AG04449 (cell line): ENCODE measurements at regions not wholly inside any gene's neighbourhood (a gene's known extent, or its start where the extent isn't known, plus 50 kb on each side); places are given as distances from the start of the nearest gene placed in this dataset.

Source experiments
- CTCF ChIA-PET: fragments of 350-600 bp; formaldehyde crosslinking; extraction: SDS; loops from one replicate; lab custom pipeline; 2021; ENCODE audit warnings: antibody characterized with exemption; lab: Yijun Ruan, JAX
- POLR2A ChIA-PET: fragments of 400-600, 350-600 bp; formaldehyde crosslinking; extraction: SDS; loops from one replicate; lab custom pipeline; 2020; ENCODE audit warnings: antibody characterized with exemption, inconsistent platforms; lab: Yijun Ruan, JAX
- DNase-seq: peaks from one replicate; pipeline ENCODE4 v3.0.0-alpha.2; 2010; ENCODE audit warnings: low read depth, low spot score
- H3K4me3 ChIP-seq: 2 replicates; pipeline ENCODE4 v1.5.1; 2011; ENCODE audit warnings: low read depth, mild to moderate bottlenecking, control low read depth, low read length
- TF ChIP-seq, protein P1 (sequence below): IDR thresholded peaks from one replicate; pipeline ENCODE4 v1.5.1; 2011; ENCODE audit warnings: mild to moderate bottlenecking, moderate library complexity, low read length, control low read depth, inconsistent platforms; ENCODE audit not compliant: insufficient read depth; ENCODE audit errors: missing control alignments

GRCh38 chr1:118321840-118322239 lies 136.8 kb upstream of the SPAG17 start:
- ChIA-PET POLR2A (no interaction called here), CTCF (no interaction called here)
- TF ChIP-seq, protein P1, sequence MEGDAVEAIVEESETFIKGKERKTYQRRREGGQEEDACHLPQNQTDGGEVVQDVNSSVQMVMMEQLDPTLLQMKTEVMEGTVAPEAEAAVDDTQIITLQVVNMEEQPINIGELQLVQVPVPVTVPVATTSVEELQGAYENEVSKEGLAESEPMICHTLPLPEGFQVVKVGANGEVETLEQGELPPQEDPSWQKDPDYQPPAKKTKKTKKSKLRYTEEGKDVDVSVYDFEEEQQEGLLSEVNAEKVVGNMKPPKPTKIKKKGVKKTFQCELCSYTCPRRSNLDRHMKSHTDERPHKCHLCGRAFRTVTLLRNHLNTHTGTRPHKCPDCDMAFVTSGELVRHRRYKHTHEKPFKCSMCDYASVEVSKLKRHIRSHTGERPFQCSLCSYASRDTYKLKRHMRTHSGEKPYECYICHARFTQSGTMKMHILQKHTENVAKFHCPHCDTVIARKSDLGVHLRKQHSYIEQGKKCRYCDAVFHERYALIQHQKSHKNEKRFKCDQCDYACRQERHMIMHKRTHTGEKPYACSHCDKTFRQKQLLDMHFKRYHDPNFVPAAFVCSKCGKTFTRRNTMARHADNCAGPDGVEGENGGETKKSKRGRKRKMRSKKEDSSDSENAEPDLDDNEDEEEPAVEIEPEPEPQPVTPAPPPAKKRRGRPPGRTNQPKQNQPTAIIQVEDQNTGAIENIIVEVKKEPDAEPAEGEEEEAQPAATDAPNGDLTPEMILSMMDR, result no peak
- no peak overlapping the region for H3K4me3 ChIP-seq
- DNase-seq, result no peak

- ChIA-PET POLR2A (no interaction called here), CTCF (no interaction called here)
- TF ChIP-seq, protein P1, result no peak
- no peak overlapping the region for H3K4me3 ChIP-seq
- DNase-seq, result no peak
Observed at GRCh38 chr1:118317842-118318614, 133.0 kb upstream of the SPAG17 start.

GRCh38 chr1:118306851-118307250 lies 121.8 kb upstream of the SPAG17 start:
- CTCF ChIA-PET, result no interaction called here
- TF ChIP-seq, protein P1, result no peak
- DNase-seq, result no peak
- H3K4me3 ChIP-seq, result no peak overlapping the region
- POLR2A ChIA-PET, result no interaction called here

GRCh38 chr1:118304722-118305359 lies 119.8 kb upstream of the SPAG17 start:
- TF ChIP-seq, protein P1, result peak; percentile 66
- DNase-seq, result no peak
- ChIA-PET CTCF (no interaction called here), POLR2A (no interaction called here)
- no peak overlapping the region for H3K4me3 ChIP-seq

DNA sequence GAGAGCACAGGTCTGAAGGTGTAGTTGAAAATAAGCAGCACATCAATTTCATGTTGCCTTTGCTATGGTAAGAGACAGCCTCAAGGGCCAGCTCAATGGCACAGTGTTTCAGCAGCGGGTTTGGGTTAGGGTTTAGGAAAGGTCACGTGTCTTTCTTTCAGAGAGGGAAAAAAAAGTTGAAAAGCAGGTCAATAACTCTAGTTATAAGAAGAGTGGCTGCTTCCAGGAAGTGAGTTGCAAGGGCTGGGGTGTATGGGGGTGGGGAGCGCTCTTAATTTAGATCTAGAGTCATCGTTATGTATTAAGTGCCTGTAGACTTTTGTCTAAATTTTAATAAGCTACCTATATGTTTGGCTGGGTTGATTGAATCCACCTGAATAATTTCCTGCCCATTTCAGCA lies 118.5 kb upstream of the SPAG17 start:
- TF ChIP-seq, protein P1, result no peak
- ChIA-PET CTCF (interaction anchor here (0.6 to 1.5 kb wide), 2 partner anchors 130 to 705 kb away, joined by 4 to 5 read pairs; no protein-coding TSS in a partner anchor), POLR2A (no interaction called here)
- no peak overlapping the region for H3K4me3 ChIP-seq
- no peak for DNase-seq

GRCh38 chr1:118303064-118303463 lies 118.0 kb upstream of the SPAG17 start:
- DNase-seq, result no peak
- TF ChIP-seq, protein P1, result no peak
- CTCF ChIA-PET, result interaction anchor here (0.6 to 1.5 kb wide), 2 partner anchors 130 to 706 kb away, joined by 4 to 5 read pairs; no protein-coding TSS in a partner anchor
- no peak overlapping the region for H3K4me3 ChIP-seq
- POLR2A ChIA-PET, result no interaction called here
